ENCODE measurements at regions not wholly inside any gene's neighbourhood (a gene's known extent, or its start where the extent isn't known, plus 50 kb on each side); places are given as distances from the start of the nearest gene placed in this dataset.

GRCh38 chr4:81356621-81357020, 115.1 kb downstream of the RASGEF1B start:
- no peak for DNase-seq (ENCODE audit: low spot score in 2 of 2)
- Histone ChIP-seq H3K36me3 (no peaks in the 10 kb centered on the region), H3K4me3 (no peak overlapping the region), H3K9me3 (no peaks in the 10 kb centered on the region), H3K27me3 (no peaks in the 10 kb centered on the region), H3K27ac (no peak overlapping the region), H3K4me1 (no peaks in the 10 kb centered on the region)
- TF ChIP-seq EP300 (IDR thresholded peaks at IDR 0.05) (no peak), POLR2A (IDR thresholded peaks at IDR 0.05) (no peak), POLR2AphosphoS5 (IDR thresholded peaks at IDR 0.05) (no peak)
- TF ChIP-seq, protein P1, sequence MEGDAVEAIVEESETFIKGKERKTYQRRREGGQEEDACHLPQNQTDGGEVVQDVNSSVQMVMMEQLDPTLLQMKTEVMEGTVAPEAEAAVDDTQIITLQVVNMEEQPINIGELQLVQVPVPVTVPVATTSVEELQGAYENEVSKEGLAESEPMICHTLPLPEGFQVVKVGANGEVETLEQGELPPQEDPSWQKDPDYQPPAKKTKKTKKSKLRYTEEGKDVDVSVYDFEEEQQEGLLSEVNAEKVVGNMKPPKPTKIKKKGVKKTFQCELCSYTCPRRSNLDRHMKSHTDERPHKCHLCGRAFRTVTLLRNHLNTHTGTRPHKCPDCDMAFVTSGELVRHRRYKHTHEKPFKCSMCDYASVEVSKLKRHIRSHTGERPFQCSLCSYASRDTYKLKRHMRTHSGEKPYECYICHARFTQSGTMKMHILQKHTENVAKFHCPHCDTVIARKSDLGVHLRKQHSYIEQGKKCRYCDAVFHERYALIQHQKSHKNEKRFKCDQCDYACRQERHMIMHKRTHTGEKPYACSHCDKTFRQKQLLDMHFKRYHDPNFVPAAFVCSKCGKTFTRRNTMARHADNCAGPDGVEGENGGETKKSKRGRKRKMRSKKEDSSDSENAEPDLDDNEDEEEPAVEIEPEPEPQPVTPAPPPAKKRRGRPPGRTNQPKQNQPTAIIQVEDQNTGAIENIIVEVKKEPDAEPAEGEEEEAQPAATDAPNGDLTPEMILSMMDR (IDR thresholded peaks at IDR 0.05) = no peak
- 96% methylated on average over 1 of the region's 1 CpG for WGBS

GRCh38 chr4:81355136-81355535, 116.6 kb downstream of the RASGEF1B start:
- no peak overlapping the region for H3K4me3 ChIP-seq
- no peaks in the 10 kb centered on the region for H3K36me3 ChIP-seq
- no peaks in the 10 kb centered on the region for H3K27me3 ChIP-seq
- H3K27ac ChIP-seq = no peak overlapping the region
- TF ChIP-seq, protein P1 (IDR thresholded peaks at IDR 0.05) = no peak
- TF ChIP-seq POLR2AphosphoS5 (IDR thresholded peaks at IDR 0.05) = no peak
- TF ChIP-seq EP300 (IDR thresholded peaks at IDR 0.05) = no peak
- no peak for TF ChIP-seq POLR2A (IDR thresholded peaks at IDR 0.05)
- DNase-seq (ENCODE audit: low spot score in 2 of 2) = no peak
- H3K9me3 ChIP-seq = no peaks in the 10 kb centered on the region
- 81% methylated on average over 2 of the region's 2 CpGs for WGBS
- no peaks in the 10 kb centered on the region for H3K4me1 ChIP-seq

- Histone ChIP-seq H3K4me1 (no peaks in the 10 kb centered on the region), H3K9me3 (no peaks in the 10 kb centered on the region), H3K4me3 (no peak overlapping the region), H3K27ac (no peak overlapping the region), H3K36me3 (no peaks in the 10 kb centered on the region), H3K27me3 (no peaks in the 10 kb centered on the region)
- DNase-seq (ENCODE audit: low spot score in 2 of 2) = no peak
- 61% methylated on average over 1 of the region's 1 CpG for WGBS
- TF ChIP-seq, protein P1 (IDR thresholded peaks at IDR 0.05) = no peak
- TF ChIP-seq POLR2A (IDR thresholded peaks at IDR 0.05) (no peak), EP300 (IDR thresholded peaks at IDR 0.05) (no peak), POLR2AphosphoS5 (IDR thresholded peaks at IDR 0.05) (no peak)
Measured at GRCh38 chr4:81353861-81354260, 117.8 kb downstream of the RASGEF1B start.

DNA sequence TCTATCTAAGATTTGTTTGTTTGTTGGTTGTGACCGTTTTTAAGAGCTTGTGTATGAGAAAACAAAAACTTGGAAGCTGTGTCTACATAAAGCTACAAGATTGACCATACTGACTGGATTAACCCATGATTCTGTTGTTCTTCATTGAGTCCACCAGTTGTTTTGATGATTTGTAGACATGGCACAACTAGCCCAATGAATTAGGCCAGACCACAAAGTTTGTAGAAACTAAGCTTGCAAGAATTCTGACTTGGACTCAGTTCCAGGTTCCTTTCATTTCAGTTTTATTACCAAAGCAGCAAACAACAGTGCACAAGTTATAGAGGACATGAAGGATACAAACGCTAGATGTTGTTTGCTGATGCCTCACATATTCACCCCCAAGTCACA, 119.3 kb downstream of the RASGEF1B start:
- 67% methylated on average over 2 of the region's 2 CpGs for WGBS
- Histone ChIP-seq H3K36me3 (no peaks in the 10 kb centered on the region), H3K4me3 (no peak overlapping the region), H3K9me3 (no peaks in the 10 kb centered on the region), H3K27me3 (no peaks in the 10 kb centered on the region), H3K27ac (no peak overlapping the region), H3K4me1 (no peaks in the 10 kb centered on the region)
- no peak for DNase-seq (ENCODE audit: low spot score in 2 of 2)
- TF ChIP-seq EP300 (IDR thresholded peaks at IDR 0.05) (no peak), POLR2AphosphoS5 (IDR thresholded peaks at IDR 0.05) (no peak), POLR2A (IDR thresholded peaks at IDR 0.05) (no peak)
- TF ChIP-seq, protein P1 (IDR thresholded peaks at IDR 0.05) = no peak

DNA sequence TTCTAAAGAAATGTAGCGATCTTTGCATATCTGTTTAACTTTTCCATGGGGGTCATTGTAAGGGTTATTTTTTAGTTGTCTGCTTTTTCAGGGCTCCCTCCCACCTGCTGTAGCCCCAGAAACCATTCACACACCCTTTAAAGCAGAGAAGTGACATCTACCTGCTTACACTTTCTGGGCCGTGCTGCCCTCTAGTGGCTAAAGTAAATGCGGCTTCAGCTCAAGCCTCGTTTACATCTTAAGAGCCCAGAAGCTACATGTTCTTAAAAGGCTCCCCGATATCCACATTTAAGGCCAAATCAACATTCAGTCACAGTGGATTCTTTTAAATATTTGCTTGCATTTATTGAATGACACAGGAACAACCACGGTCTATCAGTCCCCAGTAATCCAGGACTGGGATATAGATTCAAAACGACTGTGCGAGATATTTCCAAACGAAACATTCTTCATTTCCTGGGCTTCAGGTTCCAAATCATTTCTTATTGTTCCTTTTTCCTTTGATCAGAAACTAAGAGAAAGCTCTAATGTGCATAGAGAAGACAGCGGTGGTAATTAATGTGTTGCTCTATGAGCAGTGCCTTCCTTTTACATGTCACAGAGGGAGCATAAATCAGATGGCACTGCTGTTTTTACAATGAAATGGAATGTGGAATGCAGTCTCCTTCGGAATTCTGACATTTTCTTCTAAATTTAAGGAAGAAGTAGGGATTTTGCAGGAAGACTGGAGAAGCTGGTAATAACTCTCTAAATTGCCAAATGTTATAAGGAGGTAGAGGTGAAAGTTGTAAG, 119.9 kb downstream of the RASGEF1B start:
- 24% methylated on average over 11 of the region's 11 CpGs for WGBS
- peak; percentile 73 to 84 for DNase-seq (ENCODE audit: low spot score in 2 of 2)
- TF ChIP-seq, protein P1 (IDR thresholded peaks at IDR 0.05) = peak; percentile 38 to 83
- no peak for TF ChIP-seq POLR2A (IDR thresholded peaks at IDR 0.05)

More for the DNA sequence above, 119.9 kb downstream of the RASGEF1B start:
- no peak overlapping the region for H3K4me3 ChIP-seq
- no peaks in the 10 kb centered on the region for H3K36me3 ChIP-seq
- H3K27ac ChIP-seq = no peak overlapping the region
- H3K4me1 ChIP-seq = no peaks in the 10 kb centered on the region
- no peaks in the 10 kb centered on the region for H3K9me3 ChIP-seq
- H3K27me3 ChIP-seq = no peaks in the 10 kb centered on the region

Data from suprapubic skin (tissue), 4 donors.